ENCODE measurements at regions not wholly inside any gene's neighbourhood (a gene's known extent, or its start where the extent isn't known, plus 50 kb on each side); places are given as distances from the start of the nearest gene placed in this dataset.

DNA sequence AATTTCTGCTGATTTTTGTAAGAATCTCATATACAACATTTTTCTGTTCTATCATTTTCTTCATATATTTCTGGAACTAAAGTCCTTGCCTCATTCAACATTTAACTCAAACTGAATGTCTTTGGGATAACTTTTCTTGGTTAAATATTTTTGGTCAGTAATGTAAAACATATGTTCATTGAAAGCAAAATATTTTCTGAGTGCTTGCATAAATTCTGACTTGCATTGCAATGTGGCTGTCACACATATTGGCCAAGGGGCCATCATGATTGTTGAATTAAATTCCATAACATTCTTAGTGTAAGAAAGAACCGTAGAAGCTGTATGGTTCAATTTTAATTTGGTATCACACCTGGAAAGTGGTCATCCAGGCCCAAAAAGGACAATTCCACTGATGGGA is 369.4 kb downstream of the GALC start:
- Histone ChIP-seq H3K27ac (ENCODE audit: insufficient read depth, low read depth, low read length) (no peak overlapping the region), H3K9me3 (replicated peaks; ENCODE audit: control insufficient read depth, insufficient read depth, low read length) (no peaks in the 10 kb centered on the region), H3K36me3 (ENCODE audit: control insufficient read depth in 2 of 2, extremely low read depth in 1 of 2, insufficient read depth in 2 of 2, low read length in 2 of 2) (no peaks in the 10 kb centered on the region), H3K9ac (replicated peaks; ENCODE audit: extremely low read depth, insufficient read depth, low read length) (no peak overlapping the region), H3K27me3 (ENCODE audit: control insufficient read depth in 2 of 2, insufficient read depth in 2 of 2, low read length in 2 of 2) (no peaks in the 10 kb centered on the region), H3K79me2 (ENCODE audit: control insufficient read depth, insufficient read depth, low read length) (no peaks in the 10 kb centered on the region), H3K4me2 (ENCODE audit: insufficient read depth, low read length) (no peak overlapping the region), H3K9me1 (replicated peaks; ENCODE audit: control insufficient read depth, extremely low read depth, insufficient read depth, low read length) (no peaks in the 10 kb centered on the region), H3K4me3 (replicated peaks in 1 of 3; ENCODE audit: insufficient read depth in 1 of 3, low read depth in 1 of 3, low read length in 3 of 3) (no peak overlapping the region), H3K4me1 (ENCODE audit: control insufficient read depth, extremely low read depth, insufficient read depth, low read length) (no peaks in the 10 kb centered on the region), H4K20me1 (replicated peaks; ENCODE audit: control insufficient read depth, extremely low read depth, insufficient read depth, low read length) (no peaks in the 10 kb centered on the region), H2AFZ (ENCODE audit: low read depth, low read length) (no peak overlapping the region)
- intact Hi-C loops (cut with micrococcal nuclease) (no loop called here), dilution Hi-C loops (cut with MboI; ENCODE audit: extremely low pct_ligation_motif_present, low sequenced_read_pairs) (no loop called here)
- POLR2A ChIA-PET = no interaction called here
- DNase-seq (ENCODE audit: low read depth, low spot score) (no peak), FAIRE-seq (no peak)
- no peak for TF ChIP-seq POLR2AphosphoS5 (IDR thresholded peaks at IDR 0.05; ENCODE audit: insufficient read depth, low read depth, low read length)
- no peak for TF ChIP-seq FOS (IDR thresholded peaks at IDR 0.05; ENCODE audit: borderline replicate concordance, insufficient read depth, low read length)
- no TSS peak for BruUV-seq (replicated peaks)
- CTCF ChIA-PET = no interaction called here

DNA sequence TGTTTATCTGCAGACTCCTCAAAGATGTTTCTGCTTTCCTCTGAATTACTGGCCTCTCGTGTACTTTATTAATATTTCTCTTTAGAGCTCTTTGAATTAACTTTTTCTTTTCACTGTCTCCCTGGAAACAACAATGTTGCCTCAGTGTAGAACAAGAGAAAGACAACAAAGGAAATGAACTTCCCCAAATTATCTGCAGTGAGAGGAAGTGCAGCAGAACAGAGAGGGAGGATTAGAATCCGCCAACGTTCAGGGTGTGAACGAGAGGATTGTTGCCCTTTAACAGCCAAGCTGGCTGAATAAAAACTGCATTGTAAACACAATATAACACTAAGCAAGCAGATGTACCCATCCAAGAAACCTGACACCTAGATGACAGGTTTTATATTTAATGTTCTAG is 375.9 kb downstream of the GALC start:
- Histone ChIP-seq H3K79me2 (ENCODE audit: control insufficient read depth, insufficient read depth, low read length) (no peaks in the 10 kb centered on the region), H3K4me1 (ENCODE audit: control insufficient read depth, extremely low read depth, insufficient read depth, low read length) (no peaks in the 10 kb centered on the region), H4K20me1 (replicated peaks; ENCODE audit: control insufficient read depth, extremely low read depth, insufficient read depth, low read length) (no peaks in the 10 kb centered on the region), H3K9ac (replicated peaks; ENCODE audit: extremely low read depth, insufficient read depth, low read length) (no peak overlapping the region), H2AFZ (ENCODE audit: low read depth, low read length) (no peak overlapping the region), H3K4me3 (replicated peaks in 1 of 3; ENCODE audit: insufficient read depth in 1 of 3, low read depth in 1 of 3, low read length in 3 of 3) (no peak overlapping the region), H3K9me1 (replicated peaks; ENCODE audit: control insufficient read depth, extremely low read depth, insufficient read depth, low read length) (no peaks in the 10 kb centered on the region), H3K27ac (ENCODE audit: insufficient read depth, low read depth, low read length) (no peak overlapping the region), H3K27me3 (ENCODE audit: control insufficient read depth in 2 of 2, insufficient read depth in 2 of 2, low read length in 2 of 2) (no peaks in the 10 kb centered on the region), H3K4me2 (ENCODE audit: insufficient read depth, low read length) (no peak overlapping the region), H3K9me3 (replicated peaks; ENCODE audit: control insufficient read depth, insufficient read depth, low read length) (no peaks in the 10 kb centered on the region), H3K36me3 (ENCODE audit: control insufficient read depth in 2 of 2, extremely low read depth in 1 of 2, insufficient read depth in 2 of 2, low read length in 2 of 2) (no peaks in the 10 kb centered on the region)
- POLR2A ChIA-PET = no interaction called here
- dilution Hi-C loops (cut with MboI; ENCODE audit: extremely low pct_ligation_motif_present, low sequenced_read_pairs) (no loop called here), intact Hi-C loops (cut with micrococcal nuclease) (no loop called here)
- BruUV-seq (replicated peaks) = no TSS peak
- TF ChIP-seq CTCF (IDR thresholded peaks at IDR 0.05; ENCODE audit: extremely low read depth in 1 of 2, insufficient read depth in 1 of 2, low read depth in 1 of 2, low read length in 2 of 2) (no peak), POLR2A (IDR thresholded peaks at IDR 0.05; ENCODE audit: low read depth, low read length) (no peak), GATA2 (IDR thresholded peaks at IDR 0.05; ENCODE audit: insufficient read depth, insufficient read length, low read depth, low read length) (no peak), EZH2 (IDR thresholded peaks at IDR 0.05; ENCODE audit: borderline replicate concordance, low read depth, low read length, severe bottlenecking) (no peak), MYC (IDR thresholded peaks at IDR 0.05; ENCODE audit: low read depth, low read length) (no peak), FOS (IDR thresholded peaks at IDR 0.05; ENCODE audit: borderline replicate concordance, insufficient read depth, low read length) (no peak), JUN (IDR thresholded peaks at IDR 0.05; ENCODE audit: borderline replicate concordance, insufficient read depth, insufficient read length, low read depth) (no peak), POLR2AphosphoS5 (IDR thresholded peaks at IDR 0.05; ENCODE audit: insufficient read depth, low read depth, low read length) (no peak)
- TF ChIP-seq, protein P1, sequence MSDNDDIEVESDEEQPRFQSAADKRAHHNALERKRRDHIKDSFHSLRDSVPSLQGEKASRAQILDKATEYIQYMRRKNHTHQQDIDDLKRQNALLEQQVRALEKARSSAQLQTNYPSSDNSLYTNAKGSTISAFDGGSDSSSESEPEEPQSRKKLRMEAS (IDR thresholded peaks at IDR 0.05; ENCODE audit: insufficient read depth, insufficient read length) = no peak
- DNase-seq (ENCODE audit: low read depth, low spot score) (no peak), FAIRE-seq (no peak)
- CTCF ChIA-PET = no interaction called here
